Panc1 (cell line): ENCODE measurements at regions not wholly inside any gene's neighbourhood (a gene's known extent, or its start where the extent isn't known, plus 50 kb on each side); places are given as distances from the start of the nearest gene placed in this dataset.
"Not testable (repeated sequence)": the region's sequence is repeated elsewhere in the genome, so short reads cannot be mapped to it uniquely, and the experiment has no call there.

ENCODE experiments used
- ATAC-seq: fragments of 200-7000 bp; cut with Tn5 transposase; 2 replicates; pipeline ENCODE4 v1.9.1; 2020; ENCODE audit warnings: mild to moderate bottlenecking, moderate library complexity
- BruUV-seq: library from RNA; stranded (reverse); fragments of 400-500 nt; replicated peaks from 2 replicates; lab custom pipeline; 2021; lab: Mats Ljungman, UMichigan
- CTCF ChIA-PET: fragments of 300-600 bp; sonication (Branson Sonifier 250); formaldehyde crosslinking; loops from one replicate; lab custom pipeline; 2022; ENCODE audit warnings: antibody characterized with exemption; lab: Charles Lee
- POLR2A ChIA-PET: fragments of 300-600 bp; sonication (Branson Sonifier 250); formaldehyde crosslinking; loops from one replicate; lab custom pipeline; 2022; ENCODE audit warnings: antibody characterized with exemption; lab: Charles Lee
- DNase-seq: peaks from one replicate; pipeline ENCODE4 v3.0.0-alpha.2; 2010; ENCODE audit warnings: low read depth, low spot score
- H3K27ac ChIP-seq: 2 replicates; pipeline ENCODE4 v1.5.1; 2011; ENCODE audit warnings: mild to moderate bottlenecking, low read length, inconsistent platforms
- H3K27me3 ChIP-seq: fragments of 200-500 bp; sonication (Bioruptor generic); 2 replicates; pipeline ENCODE4 v1.6.0; 2014; ENCODE audit warnings: low read length, inconsistent platforms; ENCODE audit not compliant: control insufficient read depth, insufficient read depth
- H3K36me3 ChIP-seq: fragments of 200-500 bp; sonication (Bioruptor generic); 2 replicates; pipeline ENCODE4 v1.5.1; 2014; ENCODE audit warnings: inconsistent platforms, mild to moderate bottlenecking, low read length, moderate library complexity; ENCODE audit not compliant: control insufficient read depth, insufficient read depth
- H3K4me1 ChIP-seq: 2 replicates; pipeline ENCODE4 v1.5.1; 2011; ENCODE audit warnings: inconsistent platforms, mild to moderate bottlenecking, low read length, moderate library complexity; ENCODE audit not compliant: control insufficient read depth, insufficient read depth
- H3K4me3 ChIP-seq, 2 experiments: 2 replicates each; pipeline ENCODE4 v1.5.1; 2011 to 2012; ENCODE audit warnings: low read depth in 2 of 2, low read length in 2 of 2, mild to moderate bottlenecking in 2 of 2, inconsistent platforms in 1 of 2, moderate library complexity in 1 of 2
- H3K9me3 ChIP-seq: fragments of 200-500 bp; sonication (Bioruptor generic); 2 replicates; pipeline ENCODE4 v1.5.1; 2014; ENCODE audit warnings: low read depth, mild to moderate bottlenecking, inconsistent platforms, low read length, moderate library complexity; ENCODE audit not compliant: control insufficient read depth, insufficient read depth
- POLR2AphosphoS5 ChIP-seq: IDR thresholded peaks from 2 replicates; pipeline ENCODE4 v1.6.1; 2012; ENCODE audit warnings: mild to moderate bottlenecking, low read depth, low read length, moderate library complexity
- SIN3A ChIP-seq: IDR thresholded peaks from 2 replicates; pipeline ENCODE4 v1.6.1; 2012; ENCODE audit warnings: low read depth, mild to moderate bottlenecking, low read length, moderate library complexity, borderline replicate concordance; ENCODE audit not compliant: insufficient read depth
- TCF7L2 ChIP-seq: IDR thresholded peaks from 2 replicates; pipeline ENCODE4 v1.6.1; 2011; ENCODE audit warnings: mild to moderate bottlenecking, low read depth, low read length, inconsistent platforms
- in situ Hi-C: cut with HindIII; loops from 2 replicates; pipeline ENCODE4 v1.10.0; 2016; ENCODE audit warnings: low sequenced_read_pairs, low pct_unique_long_range_greater_than_20kb
- intact Hi-C: fragments of 100-400 bp; cut with micrococcal nuclease; formaldehyde crosslinking; loops from one replicate; pipeline ENCODE4 v1.10.0; 2022; ENCODE audit not compliant: unreplicated experiment
- TF ChIP-seq, protein P1 (sequence below), 2 experiments: IDR thresholded peaks; 2 replicates each; pipeline ENCODE4 v1.6.1; 2011 to 2012; ENCODE audit warnings: low read depth in 2 of 2, control low read depth in 1 of 2, low read length in 1 of 2, mild to moderate bottlenecking in 1 of 2, moderate library complexity in 1 of 2; ENCODE audit not compliant: insufficient read depth in 1 of 2
- TF ChIP-seq, protein P2 (sequence below): fragments of 450-650 bp; IDR thresholded peaks from 2 replicates; pipeline ENCODE4 v1.5.1; 2017; ENCODE audit warnings: mild to moderate bottlenecking

DNA sequence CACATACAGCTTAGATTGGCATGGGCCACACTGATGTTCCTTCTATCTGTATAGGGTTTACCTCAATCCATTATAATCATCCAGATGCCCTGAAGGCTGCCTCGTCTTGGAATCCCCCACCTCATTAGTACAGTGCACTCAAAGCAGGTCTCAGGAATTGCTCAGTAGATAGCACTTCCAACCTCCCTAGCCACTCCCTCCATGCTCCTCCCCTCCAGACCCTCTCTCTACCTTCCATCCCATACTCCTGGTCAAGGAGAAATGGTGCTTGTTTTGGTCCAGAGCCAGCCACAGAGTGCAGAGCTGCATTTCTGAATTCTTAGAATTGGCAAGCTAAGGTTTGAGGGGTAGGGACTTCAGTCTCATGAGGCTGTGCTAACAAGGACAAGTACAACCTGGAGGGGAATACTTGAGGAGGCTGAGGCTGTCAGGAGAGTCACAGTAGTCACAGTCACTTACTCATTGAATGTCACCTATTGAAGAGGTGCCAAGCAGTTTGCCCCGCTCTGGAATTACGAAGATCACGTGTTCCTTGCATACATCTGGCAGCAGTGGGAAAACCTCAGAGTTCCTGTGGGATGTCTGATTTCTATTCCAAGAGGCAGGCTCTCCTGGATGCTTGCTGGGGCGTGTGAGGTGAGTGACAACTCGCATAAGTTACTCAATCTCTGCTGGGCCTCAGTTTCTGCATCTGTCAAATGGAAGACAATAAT lies 60.7 kb upstream of the ZNF746 start:
- Histone ChIP-seq H3K36me3 (no peaks in the 10 kb centered on the region), H3K27me3 (no peaks in the 10 kb centered on the region), H3K9me3 (no peaks in the 10 kb centered on the region), H3K4me3 (no peak overlapping the region), H3K27ac (no peak overlapping the region), H3K4me1 (no peaks in the 10 kb centered on the region)
- no peak for TF ChIP-seq SIN3A
- TF ChIP-seq, protein P1, sequence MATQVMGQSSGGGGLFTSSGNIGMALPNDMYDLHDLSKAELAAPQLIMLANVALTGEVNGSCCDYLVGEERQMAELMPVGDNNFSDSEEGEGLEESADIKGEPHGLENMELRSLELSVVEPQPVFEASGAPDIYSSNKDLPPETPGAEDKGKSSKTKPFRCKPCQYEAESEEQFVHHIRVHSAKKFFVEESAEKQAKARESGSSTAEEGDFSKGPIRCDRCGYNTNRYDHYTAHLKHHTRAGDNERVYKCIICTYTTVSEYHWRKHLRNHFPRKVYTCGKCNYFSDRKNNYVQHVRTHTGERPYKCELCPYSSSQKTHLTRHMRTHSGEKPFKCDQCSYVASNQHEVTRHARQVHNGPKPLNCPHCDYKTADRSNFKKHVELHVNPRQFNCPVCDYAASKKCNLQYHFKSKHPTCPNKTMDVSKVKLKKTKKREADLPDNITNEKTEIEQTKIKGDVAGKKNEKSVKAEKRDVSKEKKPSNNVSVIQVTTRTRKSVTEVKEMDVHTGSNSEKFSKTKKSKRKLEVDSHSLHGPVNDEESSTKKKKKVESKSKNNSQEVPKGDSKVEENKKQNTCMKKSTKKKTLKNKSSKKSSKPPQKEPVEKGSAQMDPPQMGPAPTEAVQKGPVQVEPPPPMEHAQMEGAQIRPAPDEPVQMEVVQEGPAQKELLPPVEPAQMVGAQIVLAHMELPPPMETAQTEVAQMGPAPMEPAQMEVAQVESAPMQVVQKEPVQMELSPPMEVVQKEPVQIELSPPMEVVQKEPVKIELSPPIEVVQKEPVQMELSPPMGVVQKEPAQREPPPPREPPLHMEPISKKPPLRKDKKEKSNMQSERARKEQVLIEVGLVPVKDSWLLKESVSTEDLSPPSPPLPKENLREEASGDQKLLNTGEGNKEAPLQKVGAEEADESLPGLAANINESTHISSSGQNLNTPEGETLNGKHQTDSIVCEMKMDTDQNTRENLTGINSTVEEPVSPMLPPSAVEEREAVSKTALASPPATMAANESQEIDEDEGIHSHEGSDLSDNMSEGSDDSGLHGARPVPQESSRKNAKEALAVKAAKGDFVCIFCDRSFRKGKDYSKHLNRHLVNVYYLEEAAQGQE (IDR thresholded peaks at IDR 0.05; ENCODE audit: insufficient read depth in 1 of 2, low read depth in 2 of 2, low read length in 1 of 2), result no peak
- TF ChIP-seq TCF7L2, result no peak
- TF ChIP-seq POLR2AphosphoS5, result no peak
- TF ChIP-seq, protein P2, sequence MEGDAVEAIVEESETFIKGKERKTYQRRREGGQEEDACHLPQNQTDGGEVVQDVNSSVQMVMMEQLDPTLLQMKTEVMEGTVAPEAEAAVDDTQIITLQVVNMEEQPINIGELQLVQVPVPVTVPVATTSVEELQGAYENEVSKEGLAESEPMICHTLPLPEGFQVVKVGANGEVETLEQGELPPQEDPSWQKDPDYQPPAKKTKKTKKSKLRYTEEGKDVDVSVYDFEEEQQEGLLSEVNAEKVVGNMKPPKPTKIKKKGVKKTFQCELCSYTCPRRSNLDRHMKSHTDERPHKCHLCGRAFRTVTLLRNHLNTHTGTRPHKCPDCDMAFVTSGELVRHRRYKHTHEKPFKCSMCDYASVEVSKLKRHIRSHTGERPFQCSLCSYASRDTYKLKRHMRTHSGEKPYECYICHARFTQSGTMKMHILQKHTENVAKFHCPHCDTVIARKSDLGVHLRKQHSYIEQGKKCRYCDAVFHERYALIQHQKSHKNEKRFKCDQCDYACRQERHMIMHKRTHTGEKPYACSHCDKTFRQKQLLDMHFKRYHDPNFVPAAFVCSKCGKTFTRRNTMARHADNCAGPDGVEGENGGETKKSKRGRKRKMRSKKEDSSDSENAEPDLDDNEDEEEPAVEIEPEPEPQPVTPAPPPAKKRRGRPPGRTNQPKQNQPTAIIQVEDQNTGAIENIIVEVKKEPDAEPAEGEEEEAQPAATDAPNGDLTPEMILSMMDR, result no peak
- peak; percentile 92 for DNase-seq
- no TSS peak for BruUV-seq
- ChIA-PET CTCF (no interaction called here), POLR2A (no interaction called here)
- in situ Hi-C loops (no loop called here), intact Hi-C loops (no loop called here)
- peak; percentile 88 for ATAC-seq

DNA sequence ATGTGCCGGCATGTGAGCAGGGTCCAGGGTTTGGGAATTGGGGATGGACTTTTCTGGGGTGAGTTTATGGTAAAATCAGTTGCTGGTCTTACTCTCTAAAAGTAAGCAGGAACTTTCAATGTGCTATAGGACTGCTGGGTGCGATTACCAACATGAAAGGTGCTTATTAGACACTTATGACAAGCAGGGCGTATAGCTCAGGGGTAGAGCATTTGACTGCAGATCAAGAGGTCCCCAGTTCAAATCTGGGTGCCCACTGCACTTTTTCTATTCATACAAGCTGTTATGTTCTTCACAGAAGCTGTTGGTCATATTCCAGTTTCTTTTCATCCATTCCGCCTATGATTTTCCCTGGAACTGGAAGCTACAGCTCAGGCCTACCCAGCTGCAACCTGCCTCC lies 58.9 kb upstream of the ZNF746 start:
- H3K4me3 ChIP-seq, H3K9me3 ChIP-seq, DNase-seq, ATAC-seq, H3K4me1 ChIP-seq, in situ Hi-C loops, H3K27me3 ChIP-seq, H3K36me3 ChIP-seq, CTCF ChIA-PET, H3K27ac ChIP-seq, BruUV-seq, intact Hi-C loops, POLR2A ChIA-PET: not testable (repeated sequence)

DNA sequence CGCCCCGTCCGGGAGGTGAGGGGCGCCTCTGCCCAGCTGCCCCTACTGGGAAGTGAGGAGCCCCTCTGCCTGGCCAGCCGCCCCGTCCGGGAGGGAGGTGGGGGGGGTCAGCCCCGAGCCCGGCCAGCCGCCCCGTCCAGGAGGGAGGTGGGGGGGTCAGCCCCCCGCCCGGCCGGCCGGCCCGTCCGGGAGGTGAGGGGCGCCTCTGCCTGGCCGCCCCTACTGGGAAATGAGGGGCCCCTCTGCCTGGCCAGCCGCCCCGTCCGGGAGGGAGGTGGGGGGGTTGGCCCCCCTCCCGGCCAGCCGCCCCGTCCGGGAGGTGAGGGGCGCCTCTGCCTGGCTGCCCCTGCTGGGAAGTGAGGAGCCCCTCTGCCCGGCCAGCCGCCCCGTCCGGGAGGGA lies 57.2 kb upstream of the ZNF746 start:
- H3K4me1 ChIP-seq, H3K4me3 ChIP-seq, POLR2A ChIA-PET, H3K36me3 ChIP-seq, CTCF ChIA-PET, BruUV-seq, H3K27ac ChIP-seq, ATAC-seq, DNase-seq, intact Hi-C loops, in situ Hi-C loops, H3K9me3 ChIP-seq, H3K27me3 ChIP-seq: not testable (repeated sequence)

DNA sequence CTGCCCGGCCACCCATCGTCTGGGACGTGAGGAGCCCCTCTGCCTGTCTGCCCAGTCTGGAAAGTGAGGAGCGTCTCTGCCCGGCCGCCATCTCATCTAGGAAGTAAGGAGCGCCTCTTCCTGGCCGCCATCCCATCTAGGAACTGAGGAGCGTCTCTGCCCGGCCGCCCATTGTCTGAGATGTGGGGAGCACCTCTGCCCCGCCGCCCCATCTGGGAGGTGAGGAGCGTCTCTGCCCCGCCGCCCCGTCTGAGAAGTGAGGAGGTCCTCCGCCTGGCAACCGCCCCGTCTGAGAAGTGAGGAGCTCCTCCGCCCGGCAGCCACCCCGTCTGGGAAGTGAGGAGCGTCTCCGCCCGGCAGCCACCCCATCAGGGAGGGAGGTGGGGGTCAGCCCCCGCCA lies 56.4 kb upstream of the ZNF746 start:
- H3K27ac ChIP-seq, intact Hi-C loops, CTCF ChIA-PET, H3K27me3 ChIP-seq, H3K4me3 ChIP-seq, BruUV-seq, DNase-seq, H3K4me1 ChIP-seq, ATAC-seq, H3K9me3 ChIP-seq, in situ Hi-C loops: not testable (repeated sequence)
- H3K36me3 ChIP-seq, result peaks cover 13% of the 10 kb centered on the region; the same call in 1 of the 2 replicates
- POLR2A ChIA-PET, result interaction anchor here (0.6 kb wide), 1 partner anchor 176 kb away, joined by 3 read pairs; no protein-coding TSS in a partner anchor
